Dendritic cell treated with granulocyte-macrophage colony-stimulating factor and Interleukin-4, amounts not matched to agents 40 ng/mL and 50 ng/mL, for 4 days (primary cell): ENCODE measurements at regions not wholly inside any gene's neighbourhood (a gene's known extent, or its start where the extent isn't known, plus 50 kb on each side); places are given as distances from the start of the nearest gene placed in this dataset.

Experiments
- H3K27ac Mint-ChIP-seq: one replicate; pipeline ENCODE4 v1.8.0; 2022; ENCODE audit warnings: mild to moderate bottlenecking, mixed read lengths
- H3K27me3 Mint-ChIP-seq: one replicate; pipeline ENCODE4 v1.8.0; 2022; ENCODE audit warnings: mild to moderate bottlenecking, mixed read lengths
- H3K36me3 Mint-ChIP-seq: one replicate; pipeline ENCODE4 v1.8.0; 2022; ENCODE audit warnings: low read depth, mixed read lengths
- H3K4me1 Mint-ChIP-seq: one replicate; pipeline ENCODE4 v1.8.0; 2022; ENCODE audit warnings: low read depth, mixed read lengths
- H3K4me3 Mint-ChIP-seq: one replicate; pipeline ENCODE4 v1.8.0; 2022; ENCODE audit warnings: mild to moderate bottlenecking, moderate library complexity, mixed read lengths
- H3K9me3 Mint-ChIP-seq: one replicate; pipeline ENCODE4 v1.8.0; 2022; ENCODE audit warnings: mixed read lengths
- intact Hi-C: fragments of 100-400 bp; cut with micrococcal nuclease; formaldehyde crosslinking; loops from one replicate; pipeline ENCODE4 v1.15.0; 2022

DNA sequence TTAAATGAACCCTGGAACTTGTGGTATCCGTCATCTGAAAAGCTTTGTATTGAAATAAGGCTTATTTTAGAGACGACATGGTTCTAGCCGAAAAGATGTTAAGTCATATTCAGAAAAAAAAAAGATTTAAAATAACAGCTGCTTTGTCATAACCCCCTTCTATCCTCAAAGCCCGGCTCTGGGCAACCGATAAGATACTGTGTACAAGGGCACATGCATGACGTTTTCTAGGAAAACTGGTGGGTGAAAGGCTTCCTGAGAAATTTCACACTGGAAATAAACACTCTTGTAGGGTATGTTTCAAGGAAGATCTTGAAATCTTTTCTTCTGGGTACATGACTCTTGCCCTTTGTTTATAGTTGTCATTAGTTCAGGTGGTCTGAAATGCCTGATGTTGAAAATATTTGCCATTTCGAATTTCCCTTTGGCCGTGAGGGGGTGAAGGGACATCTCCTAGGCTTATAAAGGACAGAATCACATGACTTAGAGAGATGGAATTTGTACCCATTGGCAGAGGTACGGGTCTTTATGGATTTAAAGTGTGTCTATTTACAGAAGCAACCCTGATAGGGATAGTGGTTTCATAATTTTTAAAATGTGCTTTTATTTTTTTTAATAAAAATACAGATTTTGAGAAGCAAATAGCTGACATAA is 232.5 kb downstream of the PTEN start:
- intact Hi-C loops, result no loop called here

GRCh38 chr10:88097092-88097516 is 233.7 kb downstream of the PTEN start:
- H3K4me3 Mint-ChIP-seq, result no peak overlapping the region
- no peak overlapping the region for H3K27ac Mint-ChIP-seq
- no peaks in the 10 kb centered on the region for H3K36me3 Mint-ChIP-seq
- intact Hi-C loops, result no loop called here
- H3K4me1 Mint-ChIP-seq, result peaks cover 37% of the 10 kb centered on the region
- H3K9me3 Mint-ChIP-seq, result no peaks in the 10 kb centered on the region
- H3K27me3 Mint-ChIP-seq, result no peaks in the 10 kb centered on the region

More for the DNA sequence above, 232.5 kb downstream of the PTEN start:
- Mint-ChIP-seq H3K36me3 (no peaks in the 10 kb centered on the region), H3K4me1 (peaks cover 41% of the 10 kb centered on the region), H3K27me3 (no peaks in the 10 kb centered on the region), H3K4me3 (no peak overlapping the region), H3K27ac (no peak overlapping the region), H3K9me3 (no peaks in the 10 kb centered on the region)

DNA sequence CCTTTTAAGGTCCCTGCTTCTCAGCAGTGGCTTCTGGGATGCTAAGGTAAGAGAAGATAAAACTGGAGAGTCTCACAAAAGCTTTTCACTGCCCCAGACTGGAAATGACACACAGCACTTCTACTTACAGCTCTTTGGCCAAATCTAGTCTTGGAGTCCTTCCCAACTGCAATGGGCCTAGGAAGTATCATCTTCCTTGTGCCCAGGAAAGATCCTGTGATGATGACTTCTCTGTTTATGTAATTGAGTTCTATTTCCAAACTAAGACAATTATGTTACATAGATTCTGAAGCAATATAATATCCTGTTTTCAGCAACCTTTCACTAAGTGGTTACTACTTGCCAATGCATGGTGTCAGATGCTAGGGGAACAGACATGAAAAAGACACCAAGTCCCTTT is 234.1 kb downstream of the PTEN start:
- Mint-ChIP-seq H3K4me1 (peaks cover 33% of the 10 kb centered on the region), H3K36me3 (no peaks in the 10 kb centered on the region), H3K27ac (no peak overlapping the region), H3K9me3 (no peaks in the 10 kb centered on the region), H3K4me3 (no peak overlapping the region), H3K27me3 (no peaks in the 10 kb centered on the region)
- intact Hi-C loops, result no loop called here

GRCh38 chr10:88100281-88100680 is 236.9 kb downstream of the PTEN start:
- H3K36me3 Mint-ChIP-seq, result no peaks in the 10 kb centered on the region
- no peaks in the 10 kb centered on the region for H3K9me3 Mint-ChIP-seq
- intact Hi-C loops, result loop anchor here (5.0 to 10.0 kb wide), 2 partner anchors 33 to 55 kb away; no protein-coding TSS in a partner anchor
- no peak overlapping the region for H3K4me3 Mint-ChIP-seq
- peaks cover 33% of the 10 kb centered on the region for H3K4me1 Mint-ChIP-seq
- H3K27me3 Mint-ChIP-seq, result no peaks in the 10 kb centered on the region
- H3K27ac Mint-ChIP-seq, result no peak overlapping the region

DNA sequence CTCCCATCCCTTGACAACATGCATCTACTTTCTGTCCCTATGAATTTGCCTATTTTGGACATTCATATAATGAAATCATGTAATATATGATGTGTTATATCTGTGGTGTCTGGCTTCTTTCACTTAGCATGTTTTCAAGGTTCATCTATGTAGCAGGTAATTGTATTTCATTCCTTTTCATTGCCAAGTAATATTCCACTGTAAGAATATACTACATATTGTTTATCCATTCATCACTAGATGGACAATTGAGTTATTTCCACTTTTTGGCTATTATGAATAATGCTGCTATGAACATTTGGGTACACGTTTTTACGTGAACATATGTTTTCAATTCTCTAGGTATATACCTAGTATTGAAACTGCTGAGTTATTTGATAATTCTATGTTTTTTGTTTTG is 238.2 kb downstream of the PTEN start:
- Mint-ChIP-seq H3K27me3 (no peaks in the 10 kb centered on the region), H3K9me3 (no peaks in the 10 kb centered on the region), H3K4me1 (peaks cover 44% of the 10 kb centered on the region), H3K27ac (no peak overlapping the region), H3K4me3 (no peak overlapping the region), H3K36me3 (no peaks in the 10 kb centered on the region)
- intact Hi-C loops, result loop anchor here (5.0 to 10.0 kb wide), 2 partner anchors 34 to 57 kb away; no protein-coding TSS in a partner anchor

DNA sequence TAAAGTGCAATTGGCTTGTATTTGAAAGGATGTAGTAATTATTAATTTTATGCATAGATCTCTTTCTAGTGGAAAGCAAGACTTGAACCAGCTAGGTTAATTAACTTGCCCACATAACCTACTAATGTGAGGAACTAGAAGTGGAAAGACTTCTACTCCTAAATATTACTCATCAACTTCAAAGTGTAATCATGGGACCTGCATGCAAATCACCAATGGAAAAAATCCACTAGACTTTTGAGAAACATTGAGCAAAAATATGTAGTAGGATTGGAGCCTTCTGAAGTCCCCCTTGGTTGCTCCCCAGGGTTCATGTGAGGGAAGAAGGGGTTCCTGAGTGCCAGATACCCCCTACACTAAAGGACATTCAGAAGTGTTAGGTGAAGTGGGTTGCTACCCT is 240.2 kb downstream of the PTEN start:
- no peaks in the 10 kb centered on the region for H3K9me3 Mint-ChIP-seq
- H3K4me3 Mint-ChIP-seq, result no peak overlapping the region
- no peak overlapping the region for H3K27ac Mint-ChIP-seq
- H3K27me3 Mint-ChIP-seq, result no peaks in the 10 kb centered on the region
- intact Hi-C loops, result loop anchor here (5.0 to 10.0 kb wide), 2 partner anchors 36 to 59 kb away; no protein-coding TSS in a partner anchor
- H3K4me1 Mint-ChIP-seq, result peaks cover 63% of the 10 kb centered on the region
- H3K36me3 Mint-ChIP-seq, result no peaks in the 10 kb centered on the region

- Mint-ChIP-seq H3K36me3 (no peaks in the 10 kb centered on the region), H3K4me1 (peaks cover 63% of the 10 kb centered on the region), H3K27ac (no peak overlapping the region), H3K27me3 (no peaks in the 10 kb centered on the region), H3K9me3 (no peaks in the 10 kb centered on the region), H3K4me3 (no peak overlapping the region)
- intact Hi-C loops, result loop anchor here (5.0 to 10.0 kb wide), 2 partner anchors 37 to 59 kb away; no protein-coding TSS in a partner anchor
Measured at GRCh38 chr10:88104223-88104622, 240.8 kb downstream of the PTEN start.

DNA sequence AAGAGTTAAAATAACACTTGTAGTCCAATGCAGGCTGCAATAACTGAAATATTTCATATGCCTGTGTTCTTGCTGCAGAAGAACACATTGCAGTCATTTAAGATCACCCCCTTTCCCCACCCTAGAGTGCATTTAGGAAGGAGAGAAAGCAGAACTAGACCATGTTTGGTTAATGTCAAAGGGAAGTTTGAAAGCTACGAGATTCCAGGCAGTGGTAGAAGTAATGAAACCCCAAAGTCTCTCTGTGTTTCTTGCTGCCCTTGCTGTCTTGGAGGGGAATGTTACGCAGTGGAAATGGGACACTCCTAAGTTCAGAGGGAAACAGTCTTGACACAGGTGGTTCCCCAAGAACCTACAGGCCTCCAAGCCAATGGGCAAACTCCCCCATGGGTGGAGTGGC is 242.9 kb downstream of the PTEN start:
- Mint-ChIP-seq H3K4me3 (no peak overlapping the region), H3K27me3 (no peaks in the 10 kb centered on the region), H3K9me3 (no peaks in the 10 kb centered on the region), H3K27ac (peak overlapping the region; percentile 87), H3K4me1 (peaks cover 69% of the 10 kb centered on the region), H3K36me3 (no peaks in the 10 kb centered on the region)
- intact Hi-C loops, result loop anchor here (10.0 kb wide), 1 partner anchor 62 kb away; no protein-coding TSS in a partner anchor

- Mint-ChIP-seq H3K4me1 (peaks cover 67% of the 10 kb centered on the region), H3K27ac (peak overlapping the region; percentile 71), H3K4me3 (peak overlapping the region; percentile 10), H3K27me3 (no peaks in the 10 kb centered on the region), H3K36me3 (no peaks in the 10 kb centered on the region), H3K9me3 (no peaks in the 10 kb centered on the region)
- intact Hi-C loops, result loop anchor here (10.0 kb wide), 1 partner anchor 63 kb away; no protein-coding TSS in a partner anchor
Measured at GRCh38 chr10:88107296-88108097, 244.1 kb downstream of the PTEN start.

DNA sequence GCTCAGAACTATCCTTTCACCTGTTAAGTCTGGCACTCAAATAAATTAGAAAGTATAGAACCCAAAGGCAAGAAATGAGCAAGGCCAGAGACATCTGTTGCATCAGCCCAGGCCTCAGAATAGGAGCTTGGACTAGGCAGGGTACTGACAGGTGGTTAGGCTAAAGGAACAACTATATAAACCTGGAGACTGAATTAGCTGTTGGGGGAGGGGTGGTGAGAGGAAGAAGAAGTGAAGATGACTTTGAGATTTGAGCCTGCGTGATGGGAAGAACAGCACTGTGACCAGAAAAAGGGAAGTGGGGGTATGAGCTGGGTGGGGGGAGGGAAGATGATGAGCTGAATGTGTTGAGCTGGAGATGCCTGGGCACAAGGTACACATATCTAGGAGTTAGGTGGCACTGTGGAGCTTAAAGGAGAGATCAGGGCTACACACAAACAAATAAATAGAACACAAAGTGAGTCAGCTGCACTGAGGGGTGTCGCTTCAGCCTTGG is 244.7 kb downstream of the PTEN start:
- intact Hi-C loops, result loop anchor here (10.0 kb wide), 1 partner anchor 63 kb away; no protein-coding TSS in a partner anchor

DNA sequence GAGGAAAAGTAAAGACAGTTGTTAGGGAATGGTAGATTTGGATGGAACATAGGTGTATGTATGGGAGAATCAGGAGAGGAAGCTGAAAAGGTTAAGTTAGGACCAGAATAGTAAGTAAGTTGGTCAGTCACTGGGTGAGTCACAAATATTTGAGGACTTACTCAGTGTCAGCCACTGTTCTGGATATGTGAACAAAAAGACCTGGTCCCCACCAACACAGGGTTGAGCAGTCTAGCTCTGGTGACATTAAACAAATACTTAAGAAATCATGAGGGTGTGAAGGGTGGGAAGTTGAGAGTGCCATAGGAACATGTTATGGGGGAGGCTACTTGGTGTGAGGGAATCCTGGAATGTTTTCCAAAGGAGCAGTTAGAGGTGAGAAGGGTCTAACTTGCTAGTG is 246.9 kb downstream of the PTEN start:
- Mint-ChIP-seq H3K4me3 (no peak overlapping the region), H3K9me3 (no peaks in the 10 kb centered on the region), H3K36me3 (no peaks in the 10 kb centered on the region), H3K27ac (no peak overlapping the region), H3K4me1 (peaks cover 46% of the 10 kb centered on the region), H3K27me3 (no peaks in the 10 kb centered on the region)
- intact Hi-C loops, result no loop called here

More for the DNA sequence above, 244.7 kb downstream of the PTEN start:
- peak overlapping the region; percentile 71 for H3K27ac Mint-ChIP-seq
- H3K4me1 Mint-ChIP-seq, result peaks cover 65% of the 10 kb centered on the region
- no peaks in the 10 kb centered on the region for H3K9me3 Mint-ChIP-seq
- no peaks in the 10 kb centered on the region for H3K27me3 Mint-ChIP-seq
- no peak overlapping the region for H3K4me3 Mint-ChIP-seq
- no peaks in the 10 kb centered on the region for H3K36me3 Mint-ChIP-seq

DNA sequence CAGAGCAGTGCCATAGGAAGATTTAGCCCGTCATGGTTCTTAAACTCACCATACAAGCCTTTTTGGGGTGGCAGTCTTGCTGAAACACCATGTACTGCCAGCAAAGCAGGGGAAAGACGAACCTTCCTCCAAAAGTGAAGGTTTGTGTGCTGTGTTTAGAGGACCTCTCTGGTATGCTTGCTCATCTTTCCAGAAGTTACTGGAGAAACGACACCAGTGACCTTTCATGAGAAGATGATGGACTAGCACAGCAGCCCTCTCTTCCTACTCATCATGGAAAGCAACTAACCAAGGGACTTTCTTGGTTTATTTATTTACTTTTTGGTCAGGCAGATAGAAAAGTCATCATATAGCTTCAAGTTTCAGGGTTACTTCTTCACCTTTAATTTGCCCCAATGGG is 247.4 kb downstream of the PTEN start:
- H3K36me3 Mint-ChIP-seq, result no peaks in the 10 kb centered on the region
- intact Hi-C loops, result no loop called here

GRCh38 chr10:88111294-88111693 is 247.9 kb downstream of the PTEN start:
- H3K27me3 Mint-ChIP-seq, result no peaks in the 10 kb centered on the region
- intact Hi-C loops, result no loop called here
- H3K36me3 Mint-ChIP-seq, result no peaks in the 10 kb centered on the region
- no peak overlapping the region for H3K27ac Mint-ChIP-seq
- peaks cover 40% of the 10 kb centered on the region for H3K4me1 Mint-ChIP-seq
- no peak overlapping the region for H3K4me3 Mint-ChIP-seq
- no peaks in the 10 kb centered on the region for H3K9me3 Mint-ChIP-seq

More for the DNA sequence above, 247.4 kb downstream of the PTEN start:
- peaks cover 44% of the 10 kb centered on the region for H3K4me1 Mint-ChIP-seq
- no peaks in the 10 kb centered on the region for H3K27me3 Mint-ChIP-seq
- H3K27ac Mint-ChIP-seq, result no peak overlapping the region
- H3K9me3 Mint-ChIP-seq, result no peaks in the 10 kb centered on the region
- H3K4me3 Mint-ChIP-seq, result no peak overlapping the region

- Mint-ChIP-seq H3K27me3 (no peaks in the 10 kb centered on the region), H3K36me3 (no peaks in the 10 kb centered on the region), H3K9me3 (no peaks in the 10 kb centered on the region), H3K27ac (no peak overlapping the region), H3K4me1 (peaks cover 20% of the 10 kb centered on the region), H3K4me3 (no peak overlapping the region)
- intact Hi-C loops, result no loop called here
Measured at GRCh38 chr10:88113232-88113631, 249.8 kb downstream of the PTEN start.
